NOMO-1 (cell line): ENCODE measurements at regions not wholly inside any gene's neighbourhood (a gene's known extent, or its start where the extent isn't known, plus 50 kb on each side); places are given as distances from the start of the nearest gene placed in this dataset.
A peak's percentile ranks its signal among the peaks of the same experiment; 100 is the strongest.
"Not testable (repeated sequence)": the region's sequence is repeated elsewhere in the genome, so short reads cannot be mapped to it uniquely, and the experiment has no call there.

Experiments used
- DNase-seq, 2 experiments: peaks; one replicate each; lab custom pipeline; 2025; ENCODE audit not compliant: unreplicated experiment in 2 of 2; lab: John Stamatoyannopoulos, UW

DNA sequence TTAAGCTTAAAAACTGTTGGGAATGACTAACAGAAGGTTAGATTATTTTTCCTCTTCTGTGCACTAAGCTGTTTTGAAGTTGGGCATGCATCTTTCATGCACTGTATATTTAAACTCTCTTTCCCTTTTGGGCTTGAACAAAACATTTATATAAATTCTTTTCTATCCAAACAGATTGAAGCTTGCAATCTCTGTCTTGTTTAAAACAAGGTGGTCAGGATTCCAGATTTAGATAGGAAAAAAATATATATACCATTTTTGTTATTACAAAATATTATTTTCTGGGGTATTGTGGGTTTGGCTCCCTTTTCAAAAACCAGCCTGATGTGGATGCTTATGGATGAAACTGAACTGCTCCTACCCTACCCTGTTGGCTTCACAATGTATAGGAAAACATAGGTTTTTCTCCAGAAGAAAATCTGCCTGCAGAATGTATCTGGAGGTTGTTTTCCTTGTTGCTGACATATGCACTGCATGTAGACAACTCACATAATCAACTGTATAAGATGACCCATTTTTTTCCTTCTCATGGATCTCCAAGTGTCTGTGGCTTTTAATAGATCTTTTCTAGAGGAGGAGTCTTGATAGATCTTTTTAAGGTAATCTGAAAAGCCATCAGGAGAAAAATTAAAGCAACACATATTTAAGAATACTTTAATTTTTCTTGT, 146.3 kb downstream of the PRL start:
- DNase-seq = no peak

- no peak for DNase-seq
Observed at GRCh38 chr6:22151892-22152291, 144.9 kb downstream of the PRL start.

- DNase-seq = no peak
Observed at GRCh38 chr6:22152841-22153240, 144.0 kb downstream of the PRL start.

- DNase-seq = peak; percentile 30 to 52
Observed at GRCh38 chr6:22153384-22154158, 143.3 kb downstream of the PRL start.

DNA sequence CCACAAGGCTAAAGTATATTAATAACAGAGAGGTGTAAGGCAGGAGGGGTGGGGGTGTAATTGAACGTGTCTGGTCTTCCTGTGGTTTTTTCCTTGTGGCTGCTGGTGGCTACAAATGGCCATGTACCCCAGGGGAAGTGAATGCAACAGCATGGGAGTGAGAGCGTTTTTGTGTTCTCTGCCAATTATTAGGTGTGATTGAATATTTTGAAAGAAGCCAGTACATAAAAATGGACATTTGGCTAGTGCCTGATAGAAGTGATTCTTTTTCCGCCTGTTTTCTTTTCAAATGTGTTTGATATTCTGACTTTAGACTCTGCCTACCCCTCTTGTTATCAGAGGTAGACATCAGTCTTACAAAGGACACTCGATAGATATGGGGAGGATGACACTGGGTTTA, 141.3 kb downstream of the PRL start:
- DNase-seq = no peak

DNA sequence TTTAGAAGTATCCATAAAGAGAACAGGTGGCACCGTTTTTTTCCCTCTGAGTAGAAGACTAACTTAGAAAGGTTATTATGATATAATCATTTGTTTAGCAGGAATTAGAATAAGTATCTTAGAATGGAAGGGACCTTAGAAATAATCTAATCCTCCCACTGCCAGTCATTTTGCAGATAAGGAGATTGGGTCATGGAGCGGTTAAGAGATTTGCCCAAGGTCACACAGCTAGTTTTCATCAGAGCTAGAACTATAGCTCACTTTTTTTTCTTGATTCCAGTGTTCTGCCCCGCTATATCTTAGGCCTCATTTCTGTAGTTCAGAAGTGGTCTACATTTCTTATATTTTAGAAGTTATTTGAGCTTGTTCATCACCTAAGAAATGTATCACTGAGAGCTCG, 139.6 kb downstream of the PRL start:
- no peak for DNase-seq

GRCh38 chr6:22164236-22164635, 132.6 kb downstream of the PRL start:
- no peak for DNase-seq

GRCh38 chr6:22171006-22171405, 125.8 kb downstream of the PRL start:
- not testable (repeated sequence) for DNase-seq

GRCh38 chr6:22171885-22172284, 125.0 kb downstream of the PRL start:
- not testable (repeated sequence) for DNase-seq

DNA sequence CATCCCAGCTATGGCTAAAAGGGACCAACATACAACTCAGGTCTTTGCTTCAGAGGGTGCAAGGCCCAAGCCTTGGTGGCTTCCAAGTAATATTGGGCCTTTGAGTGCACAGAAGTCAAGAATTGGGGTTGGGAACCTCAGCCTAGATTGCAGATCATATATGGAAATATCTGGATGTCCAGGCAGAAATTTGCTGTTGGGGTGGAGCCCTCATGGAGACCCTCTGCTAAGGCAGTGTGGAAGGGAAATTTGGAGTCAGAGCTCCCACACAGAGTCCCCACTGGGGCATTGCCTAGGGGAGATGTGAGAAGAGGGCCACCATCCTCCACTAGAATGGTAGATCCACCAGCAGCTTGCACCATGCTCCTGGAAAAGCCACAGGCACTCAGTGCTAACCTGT, 123.5 kb downstream of the PRL start:
- DNase-seq = no peak

DNA sequence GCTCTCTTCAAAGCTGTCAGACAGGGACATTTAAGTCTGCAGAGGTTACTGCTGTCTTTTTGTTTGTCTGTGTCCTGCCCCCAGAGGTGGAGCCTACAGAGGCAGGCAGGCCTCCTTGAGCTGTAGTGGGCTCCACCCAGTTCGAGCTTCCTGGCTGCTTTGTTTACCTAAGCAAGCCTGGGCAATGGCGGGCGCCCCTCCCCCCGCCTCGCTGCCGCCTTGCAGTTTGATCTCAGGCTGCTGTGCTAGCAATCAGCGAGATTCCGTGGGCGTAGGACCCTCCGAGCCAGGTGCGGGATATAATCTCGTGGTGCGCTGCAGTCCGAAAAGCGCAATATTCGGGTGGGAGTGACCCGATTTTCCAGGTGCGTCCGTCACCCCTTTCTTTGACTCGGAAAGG, 116.6 kb downstream of the PRL start:
- DNase-seq = not testable (repeated sequence)

DNA sequence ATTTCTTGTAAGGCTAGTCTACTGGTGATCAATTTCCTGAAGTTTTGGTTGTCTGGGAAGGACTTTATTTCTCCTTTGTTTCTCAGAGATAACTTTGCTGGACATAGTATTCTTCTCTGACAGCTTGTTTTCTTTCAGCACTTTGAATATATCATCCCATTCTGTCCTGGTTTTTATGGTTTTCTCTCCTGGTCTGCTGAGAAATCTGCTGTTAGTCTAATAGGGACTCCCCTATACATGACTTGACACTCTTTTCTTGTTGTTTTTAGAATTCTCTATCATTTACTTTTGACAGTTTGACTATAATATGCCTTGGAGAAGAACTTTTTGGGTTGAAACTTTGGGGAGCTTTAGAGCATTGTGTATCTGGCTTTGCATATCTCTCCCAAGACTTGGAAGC, 112.5 kb downstream of the PRL start:
- no peak for DNase-seq

DNA sequence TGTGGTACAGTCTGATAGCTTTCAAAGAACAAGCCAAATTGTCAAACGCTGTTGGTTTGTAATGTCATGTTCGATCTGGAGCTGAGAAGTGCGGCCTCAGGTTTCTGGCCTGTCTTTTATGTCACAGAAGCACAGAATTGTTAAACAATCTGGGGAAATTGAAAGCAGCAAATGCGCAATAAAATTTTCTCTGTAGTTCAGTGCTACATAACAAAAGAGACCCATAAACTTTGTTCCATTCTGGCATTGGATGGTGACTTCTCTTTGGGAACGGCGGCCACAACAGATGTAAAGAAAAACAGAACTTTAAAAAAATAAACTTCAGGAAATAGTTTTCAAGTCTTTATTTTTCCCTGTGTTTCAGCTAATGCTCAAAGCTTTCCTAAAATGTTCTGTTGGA, 106.9 kb downstream of the PRL start:
- DNase-seq = no peak

GRCh38 chr6:22194188-22194921, 102.5 kb downstream of the PRL start:
- DNase-seq = peak in 1 of 2 experiments; percentile 1

GRCh38 chr6:22199771-22200170, 97.1 kb downstream of the PRL start:
- DNase-seq = no peak

DNA sequence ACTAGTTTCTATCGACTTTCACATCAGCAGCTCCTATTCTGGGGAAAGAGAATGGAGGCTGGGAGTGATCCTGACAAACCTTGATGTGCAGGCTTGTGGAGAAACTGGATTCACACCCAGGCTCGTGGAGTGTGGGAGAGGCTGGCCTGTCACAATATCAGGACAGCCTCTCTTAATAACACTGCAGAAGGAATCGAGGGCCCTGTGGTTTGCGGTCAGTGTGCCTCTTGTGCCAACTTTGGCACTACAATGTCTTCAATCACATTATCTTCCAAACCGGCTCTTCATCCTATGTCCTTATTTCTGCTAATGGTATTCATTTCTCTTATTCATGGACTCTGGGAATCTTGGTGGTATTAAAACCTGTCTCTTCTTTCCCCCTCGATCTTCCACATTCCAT, 92.7 kb downstream of the PRL start:
- DNase-seq = no peak

GRCh38 chr6:22205266-22205665, 91.6 kb downstream of the PRL start:
- no peak for DNase-seq

DNA sequence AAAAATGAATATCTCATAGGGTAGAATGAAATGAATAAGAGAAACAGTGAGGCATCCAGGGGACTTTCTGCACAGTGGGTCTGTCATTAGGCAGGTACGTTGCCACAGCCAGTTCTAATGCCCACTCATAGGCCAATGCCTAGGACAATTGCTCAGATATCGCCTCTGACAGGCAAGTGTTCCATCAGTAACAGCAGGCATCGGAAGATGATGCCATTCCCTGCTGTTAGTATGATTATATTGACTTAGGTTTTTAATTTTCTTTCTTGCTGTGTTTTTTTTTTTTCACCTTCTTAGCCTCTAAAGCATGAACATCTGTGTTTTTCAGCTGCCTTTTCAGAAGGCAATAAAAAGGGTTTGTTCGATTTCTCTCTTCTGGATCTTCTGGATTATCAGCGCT, 90.7 kb downstream of the PRL start:
- DNase-seq = no peak

- no peak for DNase-seq
Observed at GRCh38 chr6:22208026-22208425, 88.8 kb downstream of the PRL start.

GRCh38 chr6:22214314-22214713, 82.5 kb downstream of the PRL start:
- no peak for DNase-seq

DNA sequence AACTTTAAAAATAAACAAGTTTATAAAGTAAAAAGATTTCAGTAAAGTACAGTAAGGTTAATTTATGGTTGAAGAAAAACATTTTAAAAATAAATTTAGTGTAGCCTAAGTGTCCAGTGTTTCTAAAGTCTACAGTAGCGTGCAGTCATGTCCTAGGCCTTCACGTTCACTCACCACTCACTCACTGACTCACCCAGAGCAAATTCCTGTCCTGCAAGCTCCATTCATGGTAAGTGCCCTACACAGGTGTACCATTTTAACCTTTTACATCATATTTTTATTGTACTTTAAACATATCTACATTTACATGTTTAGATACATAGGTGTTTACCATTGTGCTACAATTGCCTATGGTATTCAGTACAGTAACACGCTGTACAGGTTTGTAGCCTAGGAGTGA, 81.4 kb downstream of the PRL start:
- DNase-seq = not testable (repeated sequence)

DNA sequence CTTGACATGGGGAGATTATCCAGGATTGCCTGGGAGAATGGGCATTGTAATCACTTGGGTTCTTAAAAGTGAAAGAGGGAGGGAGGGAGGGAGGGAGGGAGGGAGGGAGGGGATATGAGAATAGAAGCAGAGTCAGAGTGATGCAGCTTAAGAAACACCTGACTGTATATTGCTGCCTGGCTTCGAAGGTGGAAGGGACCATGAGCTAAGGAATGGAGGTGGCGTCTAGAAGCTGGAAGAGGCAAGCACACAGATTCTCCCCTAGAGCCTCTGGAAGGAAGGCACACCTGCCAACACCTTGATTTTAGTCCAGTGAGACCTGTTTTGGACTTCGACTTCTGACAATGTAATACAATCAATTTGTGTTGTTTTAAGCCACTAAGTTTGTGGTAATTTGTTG, 78.4 kb downstream of the PRL start:
- DNase-seq = no peak
